GM23338 (cell line): ENCODE measurements at regions not wholly inside any gene's neighbourhood (a gene's known extent, or its start where the extent isn't known, plus 50 kb on each side); places are given as distances from the start of the nearest gene placed in this dataset.

ENCODE experiments used
- ATAC-seq: fragments of 200-7000 bp; cut with Tn5 transposase; 3 replicates; pipeline ENCODE4 v1.9.1; 2020
- DNase-seq: peaks from one replicate; pipeline ENCODE4 v3.0.0-alpha.2; 2015; ENCODE audit warnings: low spot score
- H2AFZ ChIP-seq: fragments of 200-600 bp; sonication (generic); 2 replicates; pipeline ENCODE4 v1.8.0; 2016; ENCODE audit warnings: antibody characterized with exemption, mild to moderate bottlenecking, moderate library complexity
- H3F3A ChIP-seq: fragments of 200-600 bp; sonication (generic); replicated peaks from 2 replicates; pipeline ENCODE4 v1.8.0; 2017; ENCODE audit warnings: antibody characterized with exemption, mixed run types, low read depth
- H3K27ac ChIP-seq: fragments of 200-600 bp; sonication (generic); 2 replicates; pipeline ENCODE4 v1.6.1; 2016; ENCODE audit warnings: low read depth
- H3K27me3 ChIP-seq: fragments of 200-600 bp; sonication (generic); 2 replicates; pipeline ENCODE4 v1.8.0; 2016; ENCODE audit warnings: mild to moderate bottlenecking, mixed run types, moderate library complexity; ENCODE audit not compliant: insufficient read depth
- H3K36me3 ChIP-seq: fragments of 200-600 bp; sonication (generic); 2 replicates; pipeline ENCODE4 v1.8.0; 2016; ENCODE audit warnings: mild to moderate bottlenecking; ENCODE audit not compliant: insufficient read depth
- H3K4me1 ChIP-seq: fragments of 200-600 bp; sonication (generic); 2 replicates; pipeline ENCODE4 v1.8.0; 2016; ENCODE audit warnings: mild to moderate bottlenecking, moderate library complexity; ENCODE audit not compliant: insufficient read depth
- H3K4me2 ChIP-seq: fragments of 200-600 bp; sonication (generic); 2 replicates; pipeline ENCODE4 v1.7.1; 2017; ENCODE audit warnings: mixed run types
- H3K4me3 ChIP-seq: fragments of 200-600 bp; sonication (generic); 2 replicates; pipeline ENCODE4 v1.6.1; 2016; ENCODE audit warnings: mixed run types
- H3K79me2 ChIP-seq: fragments of 200-600 bp; sonication (generic); replicated peaks from 2 replicates; pipeline ENCODE4 v1.8.0; 2017; ENCODE audit warnings: mild to moderate bottlenecking; ENCODE audit not compliant: insufficient read depth
- H3K9me2 ChIP-seq: fragments of 200-600 bp; sonication (generic); 2 replicates; pipeline ENCODE4 v1.8.0; 2017; ENCODE audit not compliant: insufficient read depth
- H4K20me1 ChIP-seq: fragments of 200-600 bp; sonication (generic); replicated peaks from 2 replicates; pipeline ENCODE4 v1.8.0; 2017; ENCODE audit warnings: mild to moderate bottlenecking; ENCODE audit not compliant: insufficient read depth
- H3K27ac Mint-ChIP-seq: 2 replicates; pipeline ENCODE4 v1.8.0; 2020; ENCODE audit warnings: inconsistent platforms, mild to moderate bottlenecking, moderate library complexity, mixed read lengths
- H3K27me3 Mint-ChIP-seq: 3 replicates; pipeline ENCODE4 v1.8.0; 2022; ENCODE audit warnings: low read depth, mild to moderate bottlenecking, moderate library complexity, mixed read lengths, inconsistent platforms; ENCODE audit not compliant: insufficient read depth, poor library complexity
- H3K36me3 Mint-ChIP-seq: 3 replicates; pipeline ENCODE4 v1.8.0; 2021; ENCODE audit warnings: low read depth, mild to moderate bottlenecking, inconsistent platforms, moderate library complexity, mixed read lengths
- H3K4me1 Mint-ChIP-seq: 3 replicates; pipeline ENCODE4 v1.8.0; 2020; ENCODE audit warnings: mild to moderate bottlenecking, inconsistent platforms, mixed read lengths
- H3K4me3 Mint-ChIP-seq: 3 replicates; pipeline ENCODE4 v1.8.0; 2021; ENCODE audit warnings: moderate library complexity, mild to moderate bottlenecking, inconsistent platforms, mixed read lengths
- H3K9me3 Mint-ChIP-seq: 3 replicates; pipeline ENCODE4 v1.8.0; 2020; ENCODE audit warnings: moderate library complexity, mild to moderate bottlenecking, inconsistent platforms, mixed read lengths
- CREB1 ChIP-seq: fragments of 250-450 bp; sonication (Bioruptor Pico); IDR thresholded peaks from 2 replicates; pipeline ENCODE4 v1.5.0; 2020; ENCODE audit warnings: low read depth, mild to moderate bottlenecking, moderate library complexity
- ETS1 ChIP-seq: IDR thresholded peaks from 2 replicates; pipeline ENCODE4 v1.6.1; 2016; ENCODE audit warnings: antibody characterized with exemption
- EZH2 ChIP-seq: fragments of 200-600 bp; sonication (generic); IDR thresholded peaks from one replicate; pipeline ENCODE4 v1.8.0; 2017; ENCODE audit warnings: antibody characterized with exemption, mild to moderate bottlenecking, low read depth; ENCODE audit not compliant: unreplicated experiment
- EZH2phosphoT487 ChIP-seq: fragments of 200-600 bp; sonication (generic); IDR thresholded peaks from one replicate; pipeline ENCODE4 v1.8.1; 2018; ENCODE audit warnings: antibody characterized with exemption; ENCODE audit not compliant: unreplicated experiment
- JUNB ChIP-seq: IDR thresholded peaks from one replicate; pipeline ENCODE4 v1.6.1; 2016; ENCODE audit warnings: antibody characterized with exemption; ENCODE audit not compliant: unreplicated experiment
- NANOG ChIP-seq: IDR thresholded peaks from 2 replicates; pipeline ENCODE4 v1.6.1; 2016; ENCODE audit warnings: antibody characterized with exemption, borderline replicate concordance
- POLR2AphosphoS5 ChIP-seq: IDR thresholded peaks from 2 replicates; pipeline ENCODE4 v1.6.1; 2016; ENCODE audit warnings: antibody characterized with exemption, low read depth
- REST ChIP-seq: IDR thresholded peaks from one replicate; pipeline ENCODE4 v1.6.1; 2018; ENCODE audit warnings: antibody characterized with exemption; ENCODE audit not compliant: unreplicated experiment
- STAT1 ChIP-seq: IDR thresholded peaks from one replicate; pipeline ENCODE4 v1.6.1; 2016; ENCODE audit warnings: antibody characterized with exemption; ENCODE audit not compliant: unreplicated experiment
- ZNF114 ChIP-seq: fragments of 250-450 bp; sonication (Bioruptor Pico); IDR thresholded peaks from 2 replicates; pipeline ENCODE4 v1.5.0; 2020; ENCODE audit warnings: mild to moderate bottlenecking, moderate library complexity
- ZNF331 ChIP-seq: fragments of 250-450 bp; sonication (Bioruptor Pico); IDR thresholded peaks from 2 replicates; pipeline ENCODE4 v1.5.0; 2020; ENCODE audit warnings: low read depth, mild to moderate bottlenecking, moderate library complexity
- ZNF462 ChIP-seq: fragments of 250-450 bp; sonication (Bioruptor Pico); IDR thresholded peaks from 2 replicates; pipeline ENCODE4 v1.5.0; 2020; ENCODE audit warnings: mild to moderate bottlenecking, moderate library complexity
- TF ChIP-seq, protein P1 (sequence below), 2 experiments: fragments of 200-600 bp in 1 of 2; sonication (generic) in 1 of 2; conservative IDR thresholded peaks; 2 replicates each; pipeline versions ENCODE4 v1.5.1 to v1.6.1; 2016 to 2017; ENCODE audit warnings: antibody characterized with exemption in 2 of 2, low read depth in 2 of 2, mild to moderate bottlenecking in 2 of 2, moderate library complexity in 1 of 2

GRCh38 chr3:163935411-163935810, 1142.9 kb downstream of the SI start:
- Histone ChIP-seq H3K9me2 (no peaks in the 10 kb centered on the region), H3K27ac (no peak overlapping the region), H3K4me3 (no peak overlapping the region), H3K4me2 (no peak overlapping the region), H2AFZ (no peak overlapping the region), H3K4me1 (no peaks in the 10 kb centered on the region), H3F3A (no peaks in the 10 kb centered on the region), H3K36me3 (no peaks in the 10 kb centered on the region), H3K79me2 (no peaks in the 10 kb centered on the region), H4K20me1 (no peaks in the 10 kb centered on the region), H3K27me3 (no peaks in the 10 kb centered on the region)
- TF ChIP-seq STAT1 (no peak), ZNF331 (CRISPR knock-in tag) (no peak), JUNB (no peak), EZH2phosphoT487 (no peak), REST (no peak), EZH2 (no peak), ZNF114 (no peak), ETS1 (no peak), POLR2AphosphoS5 (no peak), NANOG (no peak), ZNF462 (CRISPR knock-in tag) (no peak), CREB1 (CRISPR knock-in tag) (no peak)
- TF ChIP-seq, protein P1, sequence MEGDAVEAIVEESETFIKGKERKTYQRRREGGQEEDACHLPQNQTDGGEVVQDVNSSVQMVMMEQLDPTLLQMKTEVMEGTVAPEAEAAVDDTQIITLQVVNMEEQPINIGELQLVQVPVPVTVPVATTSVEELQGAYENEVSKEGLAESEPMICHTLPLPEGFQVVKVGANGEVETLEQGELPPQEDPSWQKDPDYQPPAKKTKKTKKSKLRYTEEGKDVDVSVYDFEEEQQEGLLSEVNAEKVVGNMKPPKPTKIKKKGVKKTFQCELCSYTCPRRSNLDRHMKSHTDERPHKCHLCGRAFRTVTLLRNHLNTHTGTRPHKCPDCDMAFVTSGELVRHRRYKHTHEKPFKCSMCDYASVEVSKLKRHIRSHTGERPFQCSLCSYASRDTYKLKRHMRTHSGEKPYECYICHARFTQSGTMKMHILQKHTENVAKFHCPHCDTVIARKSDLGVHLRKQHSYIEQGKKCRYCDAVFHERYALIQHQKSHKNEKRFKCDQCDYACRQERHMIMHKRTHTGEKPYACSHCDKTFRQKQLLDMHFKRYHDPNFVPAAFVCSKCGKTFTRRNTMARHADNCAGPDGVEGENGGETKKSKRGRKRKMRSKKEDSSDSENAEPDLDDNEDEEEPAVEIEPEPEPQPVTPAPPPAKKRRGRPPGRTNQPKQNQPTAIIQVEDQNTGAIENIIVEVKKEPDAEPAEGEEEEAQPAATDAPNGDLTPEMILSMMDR (conservative IDR thresholded peaks at IDR 0.05; ENCODE audit: low read depth in 2 of 2): no peak
- DNase-seq (no peak), ATAC-seq (no peak)
- Mint-ChIP-seq H3K9me3 (no peaks in the 10 kb centered on the region), H3K27ac (no peak overlapping the region), H3K4me3 (no peak overlapping the region), H3K36me3 (no peaks in the 10 kb centered on the region), H3K27me3 (no peaks in the 10 kb centered on the region), H3K4me1 (no peaks in the 10 kb centered on the region)
